ENCODE measurements at regions not wholly inside any gene's neighbourhood (a gene's known extent, or its start where the extent isn't known, plus 50 kb on each side); places are given as distances from the start of the nearest gene placed in this dataset.

- no peak for DNase-seq (ENCODE audit: low read depth, low spot score)
- H4K20me1 ChIP-seq (replicated peaks; ENCODE audit: control insufficient read depth, extremely low read depth, insufficient read depth, low read length): no peaks in the 10 kb centered on the region
- H3K9me1 ChIP-seq (replicated peaks; ENCODE audit: control insufficient read depth, extremely low read depth, insufficient read depth, low read length): no peaks in the 10 kb centered on the region
- no peak overlapping the region for H3K27ac ChIP-seq (ENCODE audit: insufficient read depth, low read depth, low read length)
- intact Hi-C loops (cut with micrococcal nuclease): no loop called here
- H3K4me2 ChIP-seq (ENCODE audit: insufficient read depth, low read length): no peak overlapping the region
- no peaks in the 10 kb centered on the region for H3K4me1 ChIP-seq (ENCODE audit: control insufficient read depth, extremely low read depth, insufficient read depth, low read length)
- H3K9me3 ChIP-seq (replicated peaks; ENCODE audit: control insufficient read depth, insufficient read depth, low read length): no peaks in the 10 kb centered on the region
- H3K79me2 ChIP-seq (ENCODE audit: control insufficient read depth, insufficient read depth, low read length): no peaks in the 10 kb centered on the region
- BruUV-seq (replicated peaks): no TSS peak
- dilution Hi-C loops (cut with MboI; ENCODE audit: extremely low pct_ligation_motif_present, low sequenced_read_pairs): no loop called here
- H2AFZ ChIP-seq (ENCODE audit: low read depth, low read length): no peak overlapping the region
- no peak overlapping the region for H3K9ac ChIP-seq (replicated peaks; ENCODE audit: extremely low read depth, insufficient read depth, low read length)
- TF ChIP-seq POLR2A (IDR thresholded peaks at IDR 0.05; ENCODE audit: low read depth, low read length): no peak
- TF ChIP-seq MAX (IDR thresholded peaks at IDR 0.05; ENCODE audit: insufficient read depth, insufficient read length): no peak
- no peak for TF ChIP-seq JUN (IDR thresholded peaks at IDR 0.05; ENCODE audit: borderline replicate concordance, insufficient read depth, insufficient read length, low read depth)
- H3K27me3 ChIP-seq (ENCODE audit: control insufficient read depth in 2 of 2, insufficient read depth in 2 of 2, low read length in 2 of 2): no peaks in the 10 kb centered on the region
- no peak for FAIRE-seq
- no peaks in the 10 kb centered on the region for H3K36me3 ChIP-seq (ENCODE audit: control insufficient read depth in 2 of 2, extremely low read depth in 1 of 2, insufficient read depth in 2 of 2, low read length in 2 of 2)
- ChIA-PET POLR2A (no interaction called here), CTCF (no interaction called here)
- no peak overlapping the region for H3K4me3 ChIP-seq (replicated peaks in 1 of 3; ENCODE audit: insufficient read depth in 1 of 3, low read depth in 1 of 3, low read length in 3 of 3)
Observed at GRCh38 chrX:7280520-7280919, 132.6 kb upstream of the PUDP start.

- FAIRE-seq (no peak), DNase-seq (ENCODE audit: low read depth, low spot score) (no peak)
- no peaks in the 10 kb centered on the region for H4K20me1 ChIP-seq (replicated peaks; ENCODE audit: control insufficient read depth, extremely low read depth, insufficient read depth, low read length)
- H3K27ac ChIP-seq (ENCODE audit: insufficient read depth, low read depth, low read length): no peak overlapping the region
- intact Hi-C loops (cut with micrococcal nuclease) (no loop called here), dilution Hi-C loops (cut with MboI; ENCODE audit: extremely low pct_ligation_motif_present, low sequenced_read_pairs) (no loop called here)
- no peak overlapping the region for H3K4me2 ChIP-seq (ENCODE audit: insufficient read depth, low read length)
- H3K4me3 ChIP-seq (replicated peaks in 1 of 3; ENCODE audit: insufficient read depth in 1 of 3, low read depth in 1 of 3, low read length in 3 of 3): no peak overlapping the region
- H3K9ac ChIP-seq (replicated peaks; ENCODE audit: extremely low read depth, insufficient read depth, low read length): no peak overlapping the region
- BruUV-seq (replicated peaks): no TSS peak
- CTCF ChIA-PET: no interaction called here
- POLR2A ChIA-PET: no interaction called here
- no peaks in the 10 kb centered on the region for H3K79me2 ChIP-seq (ENCODE audit: control insufficient read depth, insufficient read depth, low read length)
- no peaks in the 10 kb centered on the region for H3K27me3 ChIP-seq (ENCODE audit: control insufficient read depth in 2 of 2, insufficient read depth in 2 of 2, low read length in 2 of 2)
- no peaks in the 10 kb centered on the region for H3K4me1 ChIP-seq (ENCODE audit: control insufficient read depth, extremely low read depth, insufficient read depth, low read length)
- no peaks in the 10 kb centered on the region for H3K36me3 ChIP-seq (ENCODE audit: control insufficient read depth in 2 of 2, extremely low read depth in 1 of 2, insufficient read depth in 2 of 2, low read length in 2 of 2)
- no peaks in the 10 kb centered on the region for H3K9me3 ChIP-seq (replicated peaks; ENCODE audit: control insufficient read depth, insufficient read depth, low read length)
- no peak for TF ChIP-seq MYC (IDR thresholded peaks at IDR 0.05; ENCODE audit: low read depth, low read length)
- no peak for TF ChIP-seq JUN (IDR thresholded peaks at IDR 0.05; ENCODE audit: borderline replicate concordance, insufficient read depth, insufficient read length, low read depth)
- no peak for TF ChIP-seq EZH2 (IDR thresholded peaks at IDR 0.05; ENCODE audit: borderline replicate concordance, low read depth, low read length, severe bottlenecking)
- TF ChIP-seq MAX (IDR thresholded peaks at IDR 0.05; ENCODE audit: insufficient read depth, insufficient read length): no peak
- no peak for TF ChIP-seq CTCF (IDR thresholded peaks at IDR 0.05; ENCODE audit: extremely low read depth in 1 of 2, insufficient read depth in 1 of 2, low read depth in 1 of 2, low read length in 2 of 2)
- no peak for TF ChIP-seq POLR2A (IDR thresholded peaks at IDR 0.05; ENCODE audit: low read depth, low read length)
- no peak for TF ChIP-seq FOS (IDR thresholded peaks at IDR 0.05; ENCODE audit: borderline replicate concordance, insufficient read depth, low read length)
- TF ChIP-seq POLR2AphosphoS5 (IDR thresholded peaks at IDR 0.05; ENCODE audit: insufficient read depth, low read depth, low read length): no peak
- TF ChIP-seq GATA2 (IDR thresholded peaks at IDR 0.05; ENCODE audit: insufficient read depth, insufficient read length, low read depth, low read length): no peak
- H2AFZ ChIP-seq (ENCODE audit: low read depth, low read length): no peak overlapping the region
- H3K9me1 ChIP-seq (replicated peaks; ENCODE audit: control insufficient read depth, extremely low read depth, insufficient read depth, low read length): no peaks in the 10 kb centered on the region
Observed at GRCh38 chrX:7272346-7272745, 124.4 kb upstream of the PUDP start.
